GM12891 (cell line): ENCODE measurements at regions not wholly inside any gene's neighbourhood (a gene's known extent, or its start where the extent isn't known, plus 50 kb on each side); places are given as distances from the start of the nearest gene placed in this dataset.

Experiments used
- POLR2A ChIP-seq: IDR thresholded peaks from 2 replicates; pipeline ENCODE4 v1.6.1; 2011; ENCODE audit warnings: low read depth, low read length, control low read depth
- SPI1 ChIP-seq: IDR thresholded peaks from 2 replicates; pipeline ENCODE4 v1.6.1; 2011; ENCODE audit warnings: low read depth, low read length, control low read depth

- no peak for TF ChIP-seq POLR2A
- no peak for TF ChIP-seq SPI1
Measured at GRCh38 chr2:194587739-194588270, 1069.2 kb upstream of the SLC39A10 start.
